ENCODE measurements at regions not wholly inside any gene's neighbourhood (a gene's known extent, or its start where the extent isn't known, plus 50 kb on each side); places are given as distances from the start of the nearest gene placed in this dataset.
"Not testable (repeated sequence)": the region's sequence is repeated elsewhere in the genome, so short reads cannot be mapped to it uniquely, and the experiment has no call there.

GRCh38 chr21:28696844-28697410 is 295.8 kb downstream of the LTN1 start:
- DNase-seq = no peak

DNA sequence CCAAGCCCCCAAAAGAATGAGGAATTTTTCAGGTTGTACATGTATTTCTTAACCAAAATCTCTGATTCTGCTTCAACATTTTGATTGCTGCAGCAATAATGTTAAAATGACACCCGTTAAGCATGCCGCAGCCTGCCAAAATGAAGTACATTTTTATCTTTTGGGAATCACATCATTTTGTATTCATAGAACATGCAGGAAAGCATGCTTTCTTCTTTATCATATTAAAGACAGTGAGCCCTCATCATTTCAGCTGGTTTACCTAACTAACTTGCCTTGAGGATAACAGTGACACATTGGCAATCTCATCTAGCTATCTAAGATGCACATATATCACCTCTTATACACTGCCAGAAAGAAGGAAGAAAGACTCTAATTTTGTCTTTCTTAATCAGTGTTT is 299.2 kb downstream of the LTN1 start:
- DNase-seq = no peak

GRCh38 chr21:28690196-28690595 is 302.5 kb downstream of the LTN1 start:
- no peak for DNase-seq

DNA sequence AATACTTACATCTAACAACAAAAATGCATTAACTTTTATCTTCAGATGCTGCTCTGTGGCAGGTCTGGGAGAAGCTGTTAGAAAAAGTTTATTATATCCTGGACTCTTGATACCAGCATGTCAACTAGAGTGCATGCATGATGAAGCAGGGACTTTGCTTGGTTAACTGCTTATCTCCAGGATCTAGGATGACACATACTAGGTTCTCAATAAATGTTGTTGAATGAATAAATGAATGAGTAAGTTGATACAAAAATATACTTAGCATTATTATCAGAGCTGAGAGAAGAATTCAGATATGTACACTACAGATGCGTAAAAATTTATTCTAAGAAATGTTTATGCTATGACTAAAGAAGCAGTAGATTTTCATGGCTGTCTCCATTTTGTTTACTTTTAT is 304.3 kb downstream of the LTN1 start:
- no peak for DNase-seq

GRCh38 chr21:28687586-28687985 is 305.1 kb downstream of the LTN1 start:
- DNase-seq = no peak

GRCh38 chr21:28683982-28684752 is 308.5 kb downstream of the LTN1 start:
- no peak for DNase-seq

- DNase-seq = not testable (repeated sequence)
Measured at GRCh38 chr21:28682884-28683283, 309.8 kb downstream of the LTN1 start.

GRCh38 chr21:28677096-28677495 is 315.6 kb downstream of the LTN1 start:
- not testable (repeated sequence) for DNase-seq

DNA sequence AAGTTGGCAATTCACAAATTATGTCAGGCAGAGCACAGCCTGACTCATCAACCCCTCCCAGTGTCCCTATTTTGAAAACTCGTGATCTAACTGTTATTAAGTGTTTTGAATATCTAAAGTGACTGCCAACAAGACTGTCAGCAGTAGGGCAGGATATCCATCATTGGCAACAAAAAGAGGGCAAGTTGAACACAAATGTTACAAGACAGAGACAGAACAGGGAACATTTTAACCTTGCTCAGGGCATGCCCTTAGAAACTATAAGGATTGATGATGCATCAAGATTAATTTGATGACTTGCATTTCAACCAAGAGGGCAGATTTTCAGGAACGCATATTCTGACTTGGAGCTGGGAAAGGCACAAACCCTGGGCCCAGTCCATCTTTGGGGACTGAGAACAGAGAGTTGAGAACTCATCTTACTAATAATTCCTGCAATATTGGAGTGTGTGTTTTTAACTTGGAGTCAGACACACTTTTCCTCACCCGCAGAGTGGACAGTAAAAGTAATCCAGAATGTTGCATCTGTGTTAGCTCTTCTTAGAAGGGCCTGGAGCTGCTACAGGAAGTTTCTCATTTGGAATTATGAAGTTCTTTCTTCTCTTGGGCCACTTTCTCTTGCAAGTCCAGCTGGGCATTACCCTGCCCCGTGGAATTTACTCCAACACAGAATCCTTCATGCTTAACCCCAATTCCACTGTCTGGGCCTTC is 317.2 kb downstream of the LTN1 start:
- peak; percentile 9 for DNase-seq

DNA sequence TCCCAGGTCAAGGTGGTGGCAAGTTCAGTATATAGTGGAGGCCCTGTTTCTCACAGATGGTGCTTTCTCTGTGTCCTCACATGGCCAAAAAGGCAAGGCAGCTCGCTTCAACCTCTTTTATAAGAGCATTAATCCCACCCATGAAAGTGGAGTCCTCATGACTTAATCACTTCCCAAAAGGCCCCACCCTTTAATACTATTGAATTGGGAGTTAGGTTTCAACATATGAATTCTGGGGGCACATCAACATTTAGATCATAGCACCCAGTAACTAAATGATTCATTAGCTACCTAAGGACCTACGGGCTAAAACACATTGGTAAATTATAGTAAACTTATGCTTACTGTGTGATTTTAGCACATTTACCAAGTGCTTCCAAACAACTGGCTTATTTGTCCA is 317.9 kb downstream of the LTN1 start:
- no peak for DNase-seq

DNA sequence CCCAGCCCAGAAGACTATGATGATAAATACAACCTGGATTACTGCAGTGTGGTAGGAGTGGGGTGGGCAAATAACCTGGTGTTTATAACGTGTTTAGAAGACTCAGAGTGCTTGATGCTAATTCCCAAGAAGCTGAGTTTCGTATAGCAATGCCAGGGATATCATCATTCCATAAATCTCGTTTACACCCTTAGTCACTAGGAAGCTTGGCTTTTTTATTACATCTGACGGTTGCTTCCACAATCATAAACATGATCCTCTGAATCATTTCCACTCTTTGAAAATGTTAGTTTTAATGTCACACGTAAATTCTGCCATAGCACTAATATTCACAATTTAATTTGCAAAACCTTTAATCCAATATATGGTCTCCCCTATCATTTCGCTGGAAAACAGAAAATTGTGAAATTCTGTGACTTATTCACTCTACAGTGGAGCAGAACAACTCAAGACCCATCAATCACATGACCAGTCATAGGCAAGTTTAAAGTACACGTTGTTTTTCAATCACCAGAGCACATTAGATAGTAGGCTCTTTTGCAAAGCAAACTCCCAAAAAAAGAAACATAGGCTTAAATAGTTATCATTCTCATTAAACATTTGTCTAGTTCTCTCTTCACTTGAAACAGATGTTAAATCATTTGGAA is 321.0 kb downstream of the LTN1 start:
- no peak for DNase-seq

GRCh38 chr21:28669971-28670653 is 322.6 kb downstream of the LTN1 start:
- no peak for DNase-seq

DNA sequence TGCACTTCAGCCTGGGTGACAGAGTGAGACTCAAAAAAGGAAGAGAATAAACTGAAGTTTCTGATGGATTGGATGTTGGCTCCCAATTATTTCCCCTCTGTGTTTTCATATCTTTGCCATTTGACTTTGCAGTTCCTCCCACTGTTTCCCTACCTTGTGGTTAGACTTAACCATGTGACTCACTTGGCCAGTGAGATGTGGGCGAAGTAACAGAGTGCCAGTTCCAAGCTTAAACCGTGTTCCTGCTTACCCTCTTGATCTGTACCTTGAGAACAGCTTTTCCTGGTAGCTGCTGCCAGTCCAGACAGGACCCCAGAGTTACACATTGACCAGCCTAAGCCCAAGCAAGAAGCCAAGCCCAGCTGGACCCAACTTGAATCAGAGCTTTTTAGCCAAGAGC is 323.4 kb downstream of the LTN1 start:
- DNase-seq = no peak

GRCh38 chr21:28663754-28664153 is 328.9 kb downstream of the LTN1 start:
- DNase-seq = no peak

- no peak for DNase-seq
Measured at GRCh38 chr21:28663111-28663693, 329.5 kb downstream of the LTN1 start.

- DNase-seq = no peak
Measured at GRCh38 chr21:28657566-28657965, 335.1 kb downstream of the LTN1 start.

- DNase-seq = no peak
Measured at GRCh38 chr21:28655471-28655870, 337.2 kb downstream of the LTN1 start.

DNA sequence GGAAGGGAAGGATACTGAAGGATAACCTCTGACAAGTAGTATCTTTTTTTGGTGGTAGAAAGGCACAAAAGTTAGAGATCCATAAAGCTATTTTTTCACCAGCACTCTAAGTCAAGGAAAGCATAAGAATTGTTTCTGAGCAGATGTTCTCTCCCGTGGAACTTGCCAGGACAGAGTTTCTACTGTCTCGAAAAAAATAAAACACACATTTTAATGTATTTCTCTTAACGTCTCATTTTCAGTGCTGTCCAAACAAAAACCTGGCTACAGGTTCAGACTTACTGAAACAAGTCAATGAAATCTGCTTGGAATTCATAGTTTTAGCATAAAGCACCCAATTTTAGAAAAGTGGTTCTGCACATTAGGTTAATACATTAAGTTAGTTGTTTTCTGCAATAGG is 338.3 kb downstream of the LTN1 start:
- DNase-seq = no peak

- no peak for DNase-seq
Measured at GRCh38 chr21:28644762-28645161, 347.9 kb downstream of the LTN1 start.

- DNase-seq = no peak
Measured at GRCh38 chr21:28642891-28643290, 349.8 kb downstream of the LTN1 start.

- no peak for DNase-seq
Measured at GRCh38 chr21:28641731-28642130, 350.9 kb downstream of the LTN1 start.

- no peak for DNase-seq
Measured at GRCh38 chr21:28640326-28640725, 352.4 kb downstream of the LTN1 start.

- no peak for DNase-seq
Measured at GRCh38 chr21:28639737-28640136, 352.9 kb downstream of the LTN1 start.
